T-helper 2 cell treated with Interferon-gamma antibody and Interleukin-4, amounts not matched to agents 100 ng/mL and 5 ng/mL, for 36 hours (primary cell): ENCODE measurements at regions not wholly inside any gene's neighbourhood (a gene's known extent, or its start where the extent isn't known, plus 50 kb on each side); places are given as distances from the start of the nearest gene placed in this dataset.

Source experiments
- intact Hi-C: fragments of 100-400 bp; cut with micrococcal nuclease; formaldehyde crosslinking; loops from one replicate; pipeline ENCODE4 v1.15.1; 2023

GRCh38 chr17:77001487-77001886 lies 133.3 kb downstream of the MGAT5B start:
- intact Hi-C loops, result no loop called here

- intact Hi-C loops, result no loop called here
Observed at GRCh38 chr17:77002103-77003045, 134.2 kb downstream of the MGAT5B start.

- intact Hi-C loops, result no loop called here
Observed at GRCh38 chr17:77003699-77004098, 135.5 kb downstream of the MGAT5B start.

GRCh38 chr17:77006971-77007649 lies 133.7 kb upstream of the SEC14L1 start:
- intact Hi-C loops, result no loop called here

GRCh38 chr17:77009877-77010276 lies 130.9 kb upstream of the SEC14L1 start:
- intact Hi-C loops, result no loop called here

- intact Hi-C loops, result loop anchor here (1.0 kb wide), 1 partner anchor 46 kb away; no protein-coding TSS in a partner anchor
Observed at GRCh38 chr17:77010667-77011066, 130.1 kb upstream of the SEC14L1 start.

- intact Hi-C loops, result loop anchor here (1.0 kb wide), 1 partner anchor 45 kb away; no protein-coding TSS in a partner anchor
Observed at GRCh38 chr17:77011173-77012011, 129.4 kb upstream of the SEC14L1 start.

GRCh38 chr17:77018504-77018903 lies 122.3 kb upstream of the SEC14L1 start:
- intact Hi-C loops, result no loop called here

GRCh38 chr17:77019893-77020379 lies 120.8 kb upstream of the SEC14L1 start:
- intact Hi-C loops, result no loop called here

- intact Hi-C loops, result no loop called here
Observed at GRCh38 chr17:77020973-77021372, 119.8 kb upstream of the SEC14L1 start.

- intact Hi-C loops, result no loop called here
Observed at GRCh38 chr17:77022766-77023165, 118.0 kb upstream of the SEC14L1 start.

GRCh38 chr17:77025781-77026180 lies 115.0 kb upstream of the SEC14L1 start:
- intact Hi-C loops, result no loop called here

- intact Hi-C loops, result no loop called here
Observed at GRCh38 chr17:77027271-77027889, 113.4 kb upstream of the SEC14L1 start.

- intact Hi-C loops, result no loop called here
Observed at GRCh38 chr17:77028900-77029299, 111.9 kb upstream of the SEC14L1 start.

- intact Hi-C loops, result no loop called here
Observed at GRCh38 chr17:77032929-77033328, 107.8 kb upstream of the SEC14L1 start.

- intact Hi-C loops, result no loop called here
Observed at GRCh38 chr17:77033892-77034404, 106.8 kb upstream of the SEC14L1 start.

GRCh38 chr17:77034677-77035424 lies 105.9 kb upstream of the SEC14L1 start:
- intact Hi-C loops, result no loop called here

- intact Hi-C loops, result no loop called here
Observed at GRCh38 chr17:77035526-77035925, 105.2 kb upstream of the SEC14L1 start.

GRCh38 chr17:77036136-77036840 lies 104.5 kb upstream of the SEC14L1 start:
- intact Hi-C loops, result no loop called here
